H9 (cell line): ENCODE measurements at regions not wholly inside any gene's neighbourhood (a gene's known extent, or its start where the extent isn't known, plus 50 kb on each side); places are given as distances from the start of the nearest gene placed in this dataset.

Experiments
- DNase-seq: peaks from one replicate; pipeline ENCODE4 v3.0.0-alpha.2; 2017
- H2AFZ ChIP-seq: one replicate; pipeline ENCODE4 v1.6.1; 2013; ENCODE audit warnings: mild to moderate bottlenecking, low read length, control low read depth, moderate library complexity
- H2AK5ac ChIP-seq: 2 replicates; pipeline ENCODE4 v1.6.1; 2013; ENCODE audit warnings: low read length, control low read depth, mixed read lengths; ENCODE audit not compliant: insufficient read length
- H2BK120ac ChIP-seq: one replicate; pipeline ENCODE4 v1.6.1; 2013; ENCODE audit warnings: low read depth, mild to moderate bottlenecking, low read length, control low read depth, inconsistent platforms; ENCODE audit not compliant: poor library complexity, severe bottlenecking
- H2BK12ac ChIP-seq: 2 replicates; pipeline ENCODE4 v1.6.1; 2013; ENCODE audit warnings: low read length, control low read depth, mixed read lengths, low read depth; ENCODE audit not compliant: insufficient read length
- H2BK15ac ChIP-seq: 2 replicates; pipeline ENCODE4 v1.6.1; 2013; ENCODE audit warnings: low read depth, low read length, control low read depth
- H2BK20ac ChIP-seq: one replicate; pipeline ENCODE4 v1.6.1; 2013; ENCODE audit warnings: low read depth, mild to moderate bottlenecking, low read length, control low read depth, inconsistent platforms; ENCODE audit not compliant: poor library complexity, severe bottlenecking
- H2BK5ac ChIP-seq: 2 replicates; pipeline ENCODE4 v1.6.1; 2013; ENCODE audit warnings: low read length, control low read depth, mixed read lengths; ENCODE audit not compliant: insufficient read length
- H3K14ac ChIP-seq: 2 replicates; pipeline ENCODE4 v1.6.1; 2013; ENCODE audit warnings: low read length, control low read depth; ENCODE audit not compliant: insufficient read depth
- H3K18ac ChIP-seq: 2 replicates; pipeline ENCODE4 v1.6.1; 2013; ENCODE audit warnings: low read depth, mild to moderate bottlenecking, mixed read lengths, low read length, control low read depth; ENCODE audit not compliant: insufficient read length
- H3K23ac ChIP-seq: 2 replicates; pipeline ENCODE4 v1.6.1; 2013; ENCODE audit warnings: low read length, control low read depth, mixed read lengths, low read depth; ENCODE audit not compliant: insufficient read length
- H3K23me2 ChIP-seq: 2 replicates; pipeline ENCODE4 v1.6.1; 2013; ENCODE audit warnings: low read depth, mild to moderate bottlenecking, mixed read lengths, low read length, control low read depth; ENCODE audit not compliant: insufficient read length, poor library complexity, severe bottlenecking
- H3K27ac ChIP-seq: 2 replicates; pipeline ENCODE4 v1.5.1; 2013; ENCODE audit warnings: low read length, control low read depth, mixed read lengths, low read depth; ENCODE audit not compliant: insufficient read length
- H3K27me3 ChIP-seq: 2 replicates; pipeline ENCODE4 v1.6.1; 2013; ENCODE audit warnings: low read length, control low read depth, inconsistent platforms; ENCODE audit not compliant: insufficient read depth
- H3K4ac ChIP-seq: 2 replicates; pipeline ENCODE4 v1.6.1; 2013; ENCODE audit warnings: low read depth, mild to moderate bottlenecking, control low read depth, inconsistent platforms, low read length, moderate library complexity
- H3K4me1 ChIP-seq: 2 replicates; pipeline ENCODE4 v1.6.1; 2013; ENCODE audit warnings: low read length, control low read depth, inconsistent platforms; ENCODE audit not compliant: insufficient read depth
- H3K4me2 ChIP-seq: 2 replicates; pipeline ENCODE4 v1.6.1; 2013; ENCODE audit warnings: low read length, control low read depth, mixed read lengths; ENCODE audit not compliant: insufficient read length, insufficient read depth
- H3K56ac ChIP-seq: 2 replicates; pipeline ENCODE4 v1.6.1; 2013; ENCODE audit warnings: low read depth, mild to moderate bottlenecking, mixed read lengths, low read length, control low read depth; ENCODE audit not compliant: insufficient read length
- H3K79me1 ChIP-seq: 2 replicates; pipeline ENCODE4 v1.6.1; 2013; ENCODE audit warnings: low read depth, mild to moderate bottlenecking, moderate library complexity, low read length, control low read depth, inconsistent platforms; ENCODE audit not compliant: insufficient read depth, poor library complexity, severe bottlenecking
- H3K79me2 ChIP-seq: 2 replicates; pipeline ENCODE4 v1.6.1; 2013; ENCODE audit warnings: low read length, control low read depth, inconsistent platforms; ENCODE audit not compliant: insufficient read depth
- H3K9ac ChIP-seq: 2 replicates; pipeline ENCODE4 v1.6.1; 2013; ENCODE audit warnings: low read length, control low read depth, mixed read lengths; ENCODE audit not compliant: insufficient read length; ENCODE audit errors: extremely low read depth
- H3K9me3 ChIP-seq: one replicate; pipeline ENCODE4 v1.6.1; 2013; ENCODE audit warnings: low read depth, low read length, inconsistent platforms; ENCODE audit not compliant: control insufficient read depth
- H3T11ph ChIP-seq: one replicate; pipeline ENCODE4 v1.6.1; 2013; ENCODE audit warnings: mild to moderate bottlenecking, low read length, control low read depth, inconsistent platforms
- H4K20me1 ChIP-seq: one replicate; pipeline ENCODE4 v1.6.1; 2013; ENCODE audit not compliant: control insufficient read depth, insufficient read length, insufficient read depth
- H4K5ac ChIP-seq: 2 replicates; pipeline ENCODE4 v1.6.1; 2013; ENCODE audit warnings: low read depth, mild to moderate bottlenecking, mixed read lengths, low read length, control low read depth; ENCODE audit not compliant: insufficient read length
- H4K8ac ChIP-seq: replicated peaks from 2 replicates; pipeline ENCODE4 v1.6.1; 2013; ENCODE audit warnings: low read length, control low read depth, mixed read lengths, low read depth; ENCODE audit not compliant: insufficient read length
- H4K91ac ChIP-seq: 2 replicates; pipeline ENCODE4 v1.6.1; 2013; ENCODE audit warnings: low read depth, mild to moderate bottlenecking, moderate library complexity, mixed read lengths, low read length, control low read depth; ENCODE audit not compliant: insufficient read length
- H3K27ac Mint-ChIP-seq, 3 experiments: 2 replicates in 2 of 3; 3 replicates in 1 of 3; pipeline ENCODE4 v1.8.0; 2020 to 2021; ENCODE audit warnings: mixed read lengths in 3 of 3, mild to moderate bottlenecking in 1 of 3, moderate library complexity in 1 of 3
- H3K27me3 Mint-ChIP-seq: 2 replicates; pipeline ENCODE4 v1.8.0; 2021; ENCODE audit warnings: low read depth, mild to moderate bottlenecking, moderate library complexity, mixed read lengths
- H3K36me3 Mint-ChIP-seq, 3 experiments: 2 replicates in 2 of 3; 3 replicates in 1 of 3; pipeline ENCODE4 v1.8.0; 2020 to 2021; ENCODE audit warnings: low read depth in 3 of 3, mixed read lengths in 3 of 3; ENCODE audit not compliant: insufficient read depth in 1 of 3
- H3K4me1 Mint-ChIP-seq, 2 experiments: 2 replicates each; pipeline ENCODE4 v1.8.0; 2020; ENCODE audit warnings: mixed read lengths in 2 of 2
- H3K4me3 Mint-ChIP-seq, 2 experiments: 2 replicates in 1 of 2; 3 replicates in 1 of 2; pipeline ENCODE4 v1.8.0; 2020 to 2021; ENCODE audit warnings: mild to moderate bottlenecking in 2 of 2, mixed read lengths in 2 of 2, moderate library complexity in 1 of 2
- H3K9me3 Mint-ChIP-seq, 2 experiments: 2 replicates in 1 of 2; 3 replicates in 1 of 2; pipeline ENCODE4 v1.8.0; 2020; ENCODE audit warnings: mild to moderate bottlenecking in 2 of 2, mixed read lengths in 2 of 2, moderate library complexity in 1 of 2
- WGBS: extraction: QIAGEN DNeasy Blood & Tissue Kit; methylation state at CpG from one replicate; pipeline ENCODE4 v1.1.7; 2013; ENCODE audit warnings: missing lambda C conversion rate, low lambda C conversion rate, mixed read lengths; ENCODE audit not compliant: insufficient read length; ENCODE audit errors: extremely low coverage; 5-methylcytosine and 5-hydroxymethylcytosine counted together
- TF ChIP-seq, protein P1 (sequence below): fragments of 200-600 bp; sonication (generic); conservative IDR thresholded peaks from 3 replicates; pipeline ENCODE4 v1.8.0; 2021; ENCODE audit warnings: antibody characterized with exemption, mild to moderate bottlenecking

DNA sequence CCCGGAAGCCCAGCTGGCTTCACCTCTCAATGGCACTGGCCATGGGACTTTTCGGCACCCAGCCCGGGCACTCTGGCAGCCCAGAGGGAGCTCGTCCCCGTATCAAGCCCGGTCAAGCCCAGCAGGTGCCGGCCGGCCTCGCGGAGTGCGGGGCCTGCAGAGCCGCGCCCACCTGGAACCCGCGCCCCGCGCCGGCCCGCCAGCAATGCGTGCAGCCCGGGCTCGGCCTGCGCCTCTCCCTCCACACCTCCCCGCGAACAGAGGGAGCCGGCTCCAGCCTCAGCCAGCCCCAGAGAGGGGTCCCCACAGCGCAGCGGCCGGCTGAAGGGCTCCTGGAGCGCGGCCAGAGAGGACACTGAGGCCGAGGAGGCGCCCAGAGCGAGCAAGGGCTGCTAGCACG lies 133.6 kb upstream of the FRG1 start:
- H3K27ac Mint-ChIP-seq, result no peak overlapping the region
- no peak overlapping the region for H4K8ac ChIP-seq
- no CpG with 5 or more reads among the region's 35 CpGs for WGBS
- H3K27ac ChIP-seq, result no peak overlapping the region
- no peak overlapping the region for H3K23ac ChIP-seq
- peaks cover 15% of the 10 kb centered on the region for H3K9me3 ChIP-seq
- peaks cover 0 to 2% of the 10 kb centered on the region in 2 experiments; a peak in 1 of 4 replicates for H3K4me1 Mint-ChIP-seq
- H3K18ac ChIP-seq, result no peak overlapping the region
- H3K27me3 ChIP-seq, result no peaks in the 10 kb centered on the region
- no peaks in the 10 kb centered on the region for H3K4me1 ChIP-seq
- H2BK15ac ChIP-seq, result no peak overlapping the region
- no peak overlapping the region for H2AFZ ChIP-seq
- TF ChIP-seq, protein P1, sequence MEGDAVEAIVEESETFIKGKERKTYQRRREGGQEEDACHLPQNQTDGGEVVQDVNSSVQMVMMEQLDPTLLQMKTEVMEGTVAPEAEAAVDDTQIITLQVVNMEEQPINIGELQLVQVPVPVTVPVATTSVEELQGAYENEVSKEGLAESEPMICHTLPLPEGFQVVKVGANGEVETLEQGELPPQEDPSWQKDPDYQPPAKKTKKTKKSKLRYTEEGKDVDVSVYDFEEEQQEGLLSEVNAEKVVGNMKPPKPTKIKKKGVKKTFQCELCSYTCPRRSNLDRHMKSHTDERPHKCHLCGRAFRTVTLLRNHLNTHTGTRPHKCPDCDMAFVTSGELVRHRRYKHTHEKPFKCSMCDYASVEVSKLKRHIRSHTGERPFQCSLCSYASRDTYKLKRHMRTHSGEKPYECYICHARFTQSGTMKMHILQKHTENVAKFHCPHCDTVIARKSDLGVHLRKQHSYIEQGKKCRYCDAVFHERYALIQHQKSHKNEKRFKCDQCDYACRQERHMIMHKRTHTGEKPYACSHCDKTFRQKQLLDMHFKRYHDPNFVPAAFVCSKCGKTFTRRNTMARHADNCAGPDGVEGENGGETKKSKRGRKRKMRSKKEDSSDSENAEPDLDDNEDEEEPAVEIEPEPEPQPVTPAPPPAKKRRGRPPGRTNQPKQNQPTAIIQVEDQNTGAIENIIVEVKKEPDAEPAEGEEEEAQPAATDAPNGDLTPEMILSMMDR, result no peak
- no peaks in the 10 kb centered on the region for H3K79me2 ChIP-seq
- H3K4ac ChIP-seq, result no peak overlapping the region
- H3K27me3 Mint-ChIP-seq, result peaks cover 3% of the 10 kb centered on the region; the same call in 1 of the 2 replicates
- H3K14ac ChIP-seq, result no peak overlapping the region
- H2BK20ac ChIP-seq, result no peak overlapping the region
- no peak overlapping the region for H3K4me3 Mint-ChIP-seq
- peaks cover 8 to 32% (median 20%) of the 10 kb centered on the region in 3 experiments for H3K36me3 Mint-ChIP-seq
- no peak overlapping the region for H2BK120ac ChIP-seq
- H3K9me3 Mint-ChIP-seq, result peaks cover 82 to 95% of the 10 kb centered on the region in 2 experiments
- no peaks in the 10 kb centered on the region for H4K20me1 ChIP-seq
- H3K23me2 ChIP-seq, result no peaks in the 10 kb centered on the region
- no peaks in the 10 kb centered on the region for H3K79me1 ChIP-seq
- no peak overlapping the region for H2AK5ac ChIP-seq
- no peak overlapping the region for H3T11ph ChIP-seq
- no peak for DNase-seq
- no peak overlapping the region for H4K5ac ChIP-seq
- no peak overlapping the region for H3K4me2 ChIP-seq
- no peak overlapping the region for H3K56ac ChIP-seq
- H3K9ac ChIP-seq, result no peak overlapping the region
- no peak overlapping the region for H4K91ac ChIP-seq
- H2BK5ac ChIP-seq, result no peak overlapping the region
- H2BK12ac ChIP-seq, result no peak overlapping the region
